OCI-M1 (cell line): ENCODE measurements at regions not wholly inside any gene's neighbourhood (a gene's known extent, or its start where the extent isn't known, plus 50 kb on each side); places are given as distances from the start of the nearest gene placed in this dataset.

Source experiments
- DNase-seq: peaks from one replicate; lab custom pipeline; 2025; lab: John Stamatoyannopoulos, UW

- no peak for DNase-seq
Observed at GRCh38 chr10:105358911-105359310, 717.8 kb downstream of the SORCS3 start.

GRCh38 chr10:105356626-105357025, 715.5 kb downstream of the SORCS3 start:
- no peak for DNase-seq

GRCh38 chr10:105354010-105354409, 712.9 kb downstream of the SORCS3 start:
- DNase-seq: no peak

- DNase-seq: no peak
Observed at GRCh38 chr10:105352827-105353226, 711.7 kb downstream of the SORCS3 start.

GRCh38 chr10:105352281-105352680, 711.2 kb downstream of the SORCS3 start:
- no peak for DNase-seq

GRCh38 chr10:105351187-105351586, 710.1 kb downstream of the SORCS3 start:
- DNase-seq: no peak

- no peak for DNase-seq
Observed at GRCh38 chr10:105347487-105347886, 706.4 kb downstream of the SORCS3 start.

GRCh38 chr10:105342606-105343005, 701.5 kb downstream of the SORCS3 start:
- DNase-seq: no peak

GRCh38 chr10:105339669-105340068, 698.6 kb downstream of the SORCS3 start:
- no peak for DNase-seq

- no peak for DNase-seq
Observed at GRCh38 chr10:105328503-105329133, 687.5 kb downstream of the SORCS3 start.
